ENCODE measurements at regions not wholly inside any gene's neighbourhood (a gene's known extent, or its start where the extent isn't known, plus 50 kb on each side); places are given as distances from the start of the nearest gene placed in this dataset.
"Not testable (repeated sequence)": the region's sequence is repeated elsewhere in the genome, so short reads cannot be mapped to it uniquely, and the experiment has no call there.

GRCh38 chr7:119983468-119983867 lies 289.5 kb upstream of the KCND2 start:
- TF ChIP-seq CTCF (IDR thresholded peaks at IDR 0.05; ENCODE audit: low read depth, low read length): no peak
- no peak overlapping the region for H3K4me3 ChIP-seq (ENCODE audit: low read depth, low read length)

- no peak for TF ChIP-seq CTCF (IDR thresholded peaks at IDR 0.05; ENCODE audit: low read depth, low read length)
- H3K4me3 ChIP-seq (ENCODE audit: low read depth, low read length): no peak overlapping the region
These were observed 288.7 kb upstream of the KCND2 start for GRCh38 chr7:119984247-119984646.

- TF ChIP-seq CTCF (IDR thresholded peaks at IDR 0.05; ENCODE audit: low read depth, low read length): no peak
- H3K4me3 ChIP-seq (ENCODE audit: low read depth, low read length): no peak overlapping the region
These were observed 284.6 kb upstream of the KCND2 start for GRCh38 chr7:119988401-119988800.

- no peak for TF ChIP-seq CTCF (IDR thresholded peaks at IDR 0.05; ENCODE audit: low read depth, low read length)
- no peak overlapping the region for H3K4me3 ChIP-seq (ENCODE audit: low read depth, low read length)
These were observed 278.0 kb upstream of the KCND2 start for GRCh38 chr7:119994928-119995327.

GRCh38 chr7:119996634-119997033 lies 276.3 kb upstream of the KCND2 start:
- TF ChIP-seq CTCF (IDR thresholded peaks at IDR 0.05; ENCODE audit: low read depth, low read length): no peak
- H3K4me3 ChIP-seq (ENCODE audit: low read depth, low read length): no peak overlapping the region

GRCh38 chr7:119999738-120000475 lies 273.1 kb upstream of the KCND2 start:
- no peak for TF ChIP-seq CTCF (IDR thresholded peaks at IDR 0.05; ENCODE audit: low read depth, low read length)
- no peak overlapping the region for H3K4me3 ChIP-seq (ENCODE audit: low read depth, low read length)

- H3K4me3 ChIP-seq (ENCODE audit: low read depth, low read length): no peak overlapping the region
- no peak for TF ChIP-seq CTCF (IDR thresholded peaks at IDR 0.05; ENCODE audit: low read depth, low read length)
These were observed 267.3 kb upstream of the KCND2 start for GRCh38 chr7:120005720-120006119.

GRCh38 chr7:120014301-120014700 lies 258.7 kb upstream of the KCND2 start:
- H3K4me3 ChIP-seq (ENCODE audit: low read depth, low read length): not testable (repeated sequence)
